HL-60 (cell line): ENCODE measurements at regions not wholly inside any gene's neighbourhood (a gene's known extent, or its start where the extent isn't known, plus 50 kb on each side); places are given as distances from the start of the nearest gene placed in this dataset.

ENCODE experiments used
- CTCF ChIP-seq: IDR thresholded peaks from one replicate; pipeline ENCODE4 v1.5.1; 2011; ENCODE audit warnings: low read length, control low read depth, inconsistent platforms; ENCODE audit not compliant: insufficient read depth
- GABPA ChIP-seq: IDR thresholded peaks from 2 replicates; pipeline ENCODE4 v1.6.1; 2012; ENCODE audit warnings: low read depth
- POLR2AphosphoS5 ChIP-seq: IDR thresholded peaks from 2 replicates; pipeline ENCODE4 v1.6.1; 2012; ENCODE audit warnings: low read depth
- TF ChIP-seq, protein P1 (sequence below): IDR thresholded peaks from 2 replicates; pipeline ENCODE4 v1.6.1; 2012; ENCODE audit warnings: low read depth; ENCODE audit not compliant: insufficient replicate concordance

DNA sequence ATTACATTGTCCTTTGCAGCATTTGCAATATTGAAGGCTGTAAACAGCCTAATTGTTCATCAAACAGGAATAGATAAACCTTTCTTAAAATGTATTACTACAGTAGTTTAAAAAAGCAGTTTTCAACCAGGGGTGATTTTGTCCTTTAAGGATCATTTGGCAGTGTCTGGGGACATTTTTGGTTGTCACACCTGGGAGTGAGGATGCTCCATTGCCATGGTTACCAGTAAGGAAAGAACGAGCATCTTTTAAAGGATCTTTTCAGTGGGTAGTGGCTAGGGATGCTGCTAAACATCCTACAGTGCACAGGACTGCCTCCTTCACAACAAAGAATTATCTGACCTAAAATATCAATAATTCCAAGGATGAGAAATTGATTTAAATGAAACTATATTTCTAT, 596.3 kb downstream of the HINT1 start:
- TF ChIP-seq CTCF (no peak), POLR2AphosphoS5 (no peak), GABPA (no peak)
- TF ChIP-seq, protein P1, sequence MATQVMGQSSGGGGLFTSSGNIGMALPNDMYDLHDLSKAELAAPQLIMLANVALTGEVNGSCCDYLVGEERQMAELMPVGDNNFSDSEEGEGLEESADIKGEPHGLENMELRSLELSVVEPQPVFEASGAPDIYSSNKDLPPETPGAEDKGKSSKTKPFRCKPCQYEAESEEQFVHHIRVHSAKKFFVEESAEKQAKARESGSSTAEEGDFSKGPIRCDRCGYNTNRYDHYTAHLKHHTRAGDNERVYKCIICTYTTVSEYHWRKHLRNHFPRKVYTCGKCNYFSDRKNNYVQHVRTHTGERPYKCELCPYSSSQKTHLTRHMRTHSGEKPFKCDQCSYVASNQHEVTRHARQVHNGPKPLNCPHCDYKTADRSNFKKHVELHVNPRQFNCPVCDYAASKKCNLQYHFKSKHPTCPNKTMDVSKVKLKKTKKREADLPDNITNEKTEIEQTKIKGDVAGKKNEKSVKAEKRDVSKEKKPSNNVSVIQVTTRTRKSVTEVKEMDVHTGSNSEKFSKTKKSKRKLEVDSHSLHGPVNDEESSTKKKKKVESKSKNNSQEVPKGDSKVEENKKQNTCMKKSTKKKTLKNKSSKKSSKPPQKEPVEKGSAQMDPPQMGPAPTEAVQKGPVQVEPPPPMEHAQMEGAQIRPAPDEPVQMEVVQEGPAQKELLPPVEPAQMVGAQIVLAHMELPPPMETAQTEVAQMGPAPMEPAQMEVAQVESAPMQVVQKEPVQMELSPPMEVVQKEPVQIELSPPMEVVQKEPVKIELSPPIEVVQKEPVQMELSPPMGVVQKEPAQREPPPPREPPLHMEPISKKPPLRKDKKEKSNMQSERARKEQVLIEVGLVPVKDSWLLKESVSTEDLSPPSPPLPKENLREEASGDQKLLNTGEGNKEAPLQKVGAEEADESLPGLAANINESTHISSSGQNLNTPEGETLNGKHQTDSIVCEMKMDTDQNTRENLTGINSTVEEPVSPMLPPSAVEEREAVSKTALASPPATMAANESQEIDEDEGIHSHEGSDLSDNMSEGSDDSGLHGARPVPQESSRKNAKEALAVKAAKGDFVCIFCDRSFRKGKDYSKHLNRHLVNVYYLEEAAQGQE: no peak
